HG03457 (cell line): ENCODE measurements at regions not wholly inside any gene's neighbourhood (a gene's known extent, or its start where the extent isn't known, plus 50 kb on each side); places are given as distances from the start of the nearest gene placed in this dataset.
"Not testable (repeated sequence)": the region's sequence is repeated elsewhere in the genome, so short reads cannot be mapped to it uniquely, and the experiment has no call there.

Experiments used
- ATAC-seq: cut with Tn5 transposase; IDR thresholded peaks from one replicate; pipeline ENCODE4 v1.9.1; 2021; ENCODE audit warnings: moderate number of reproducible peaks; ENCODE audit not compliant: unreplicated experiment

DNA sequence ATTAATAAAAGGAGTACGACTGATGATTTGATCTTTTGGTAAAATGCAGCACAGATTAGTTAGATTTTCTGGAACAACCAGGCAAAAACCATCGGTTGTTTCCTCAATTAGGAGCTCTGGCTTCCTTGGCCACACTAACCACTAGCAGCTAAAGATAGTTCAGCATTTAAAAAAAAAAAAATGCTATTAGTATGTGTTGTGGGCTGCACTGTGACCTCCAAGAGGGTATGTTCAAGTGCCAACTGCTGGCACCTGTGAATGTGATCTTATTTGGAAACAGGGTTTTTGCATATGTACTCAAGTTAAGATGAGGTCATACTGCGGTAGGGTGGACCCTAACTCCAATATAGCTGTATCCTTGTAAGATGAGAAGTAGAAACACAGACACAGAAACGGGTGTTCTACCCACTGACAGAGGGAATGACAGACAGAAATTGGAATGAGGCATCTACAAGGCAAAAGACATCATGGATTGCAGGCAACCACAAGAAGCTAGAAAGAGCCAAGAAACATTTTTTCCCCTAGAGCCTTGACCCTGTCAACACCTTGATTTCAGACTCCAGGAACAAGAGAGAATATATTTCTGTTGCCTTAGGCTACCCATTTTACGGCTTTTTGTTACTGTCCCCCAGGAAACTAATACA is 534.6 kb upstream of the ROBO2 start:
- no peak for ATAC-seq

DNA sequence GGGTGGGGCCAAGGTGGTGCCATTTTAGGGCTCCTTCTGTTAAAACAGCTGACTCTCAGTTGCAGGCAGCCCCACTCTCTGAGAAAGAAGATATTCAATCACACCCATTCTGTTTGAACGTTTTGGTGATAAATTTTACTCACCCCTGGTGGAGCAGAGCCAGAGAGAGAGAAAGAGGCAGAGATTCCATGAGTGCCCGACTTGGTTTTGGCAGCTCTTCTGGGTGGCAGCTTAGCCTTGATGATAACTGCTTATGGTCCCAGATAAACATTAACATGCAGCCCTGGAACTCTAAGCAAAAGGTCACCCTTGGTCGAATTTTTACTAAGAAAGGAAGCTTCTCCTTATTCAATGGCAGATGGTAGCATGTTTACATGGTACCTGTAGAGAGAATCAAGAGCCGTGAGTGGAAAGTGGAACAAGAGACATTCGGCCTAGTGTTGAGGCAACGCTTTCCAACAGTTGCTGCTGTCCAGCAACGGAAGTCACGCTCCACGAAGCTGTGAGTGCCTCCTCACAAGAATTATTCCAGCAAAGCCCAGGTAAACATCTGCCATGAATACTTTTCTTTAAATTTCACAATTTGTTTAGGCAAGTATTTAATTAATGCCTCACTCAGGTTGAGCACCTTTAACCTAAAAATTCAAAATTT is 530.6 kb upstream of the ROBO2 start:
- no peak for ATAC-seq

DNA sequence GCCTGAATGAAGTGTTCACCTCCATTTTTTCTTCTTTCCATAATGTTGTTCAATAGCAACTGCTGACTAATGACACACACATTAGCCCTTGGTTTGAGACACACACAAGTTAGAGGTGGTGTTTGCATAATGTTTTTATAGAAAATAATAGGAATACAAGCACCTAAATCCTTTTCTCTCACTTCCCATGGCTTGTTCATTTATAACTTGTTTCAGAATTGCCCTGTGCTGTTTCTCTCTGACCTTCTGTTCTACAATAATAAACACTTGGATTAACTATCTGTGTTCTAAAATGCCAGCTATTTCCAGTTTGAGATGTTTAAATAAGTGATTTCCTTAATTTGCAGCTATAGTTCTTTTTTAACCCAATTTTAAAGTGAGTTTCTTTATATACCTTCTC is 525.1 kb upstream of the ROBO2 start:
- ATAC-seq: no peak

DNA sequence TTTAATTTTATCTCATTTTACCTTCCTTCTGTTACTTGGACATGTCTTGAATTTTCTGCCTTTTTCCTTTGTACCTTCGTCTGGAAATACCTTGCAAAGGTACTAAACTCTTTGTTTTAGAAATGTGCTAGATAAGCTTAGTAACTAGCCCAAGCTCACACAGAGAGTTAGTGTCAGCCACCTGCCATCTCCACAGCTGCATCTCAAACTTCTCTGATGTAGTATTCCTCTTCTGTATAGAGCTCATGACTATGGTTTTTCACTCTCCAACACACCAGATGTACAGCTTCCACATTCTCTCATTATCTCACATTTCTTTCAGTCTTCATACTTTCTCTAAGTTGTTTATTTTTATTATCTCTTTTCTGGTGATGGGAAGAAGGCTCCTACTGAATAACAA is 516.6 kb upstream of the ROBO2 start:
- ATAC-seq: no peak

- ATAC-seq: no peak
Observed at GRCh38 chr3:76525726-76526125, 514.2 kb upstream of the ROBO2 start.

DNA sequence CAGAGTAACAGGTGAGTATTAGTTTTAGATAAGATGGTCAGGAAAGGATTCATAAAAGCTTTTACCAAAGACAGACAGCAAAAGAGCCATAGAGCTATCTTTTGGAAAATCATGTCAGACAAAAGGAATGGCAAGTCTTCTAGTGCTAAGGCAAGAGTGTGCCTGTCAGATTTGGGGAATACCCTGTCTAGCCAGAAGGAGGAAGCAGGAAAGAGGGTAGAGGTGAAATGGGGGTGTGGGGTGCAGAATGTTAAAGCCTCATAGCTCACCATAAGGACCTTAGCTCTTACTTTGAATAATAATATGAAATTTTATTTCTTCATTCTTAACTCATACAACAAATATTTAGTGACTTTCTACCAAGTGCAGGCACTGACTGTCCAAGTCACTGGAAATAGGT is 512.1 kb upstream of the ROBO2 start:
- no peak for ATAC-seq

GRCh38 chr3:76532158-76532822 is 507.6 kb upstream of the ROBO2 start:
- ATAC-seq: no peak

GRCh38 chr3:76533710-76534109 is 506.2 kb upstream of the ROBO2 start:
- not testable (repeated sequence) for ATAC-seq

DNA sequence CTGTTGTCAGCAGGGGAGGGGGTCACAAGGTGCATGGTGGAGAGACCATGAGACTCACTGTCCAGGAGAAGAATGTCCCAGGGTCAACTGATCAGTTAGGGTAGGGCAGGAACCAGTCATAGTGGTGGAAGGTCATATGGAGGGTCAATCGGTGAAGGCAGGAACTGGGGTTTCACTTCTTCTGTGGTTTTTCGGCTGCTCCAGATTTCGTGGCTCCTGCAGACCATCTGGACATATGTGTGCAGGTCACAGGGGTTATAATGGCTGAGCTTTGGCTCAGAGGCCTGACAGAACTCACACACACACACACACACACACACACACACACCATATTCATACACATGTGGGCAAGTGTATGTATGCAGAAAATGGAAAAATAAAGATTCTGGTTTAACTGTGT is 502.0 kb upstream of the ROBO2 start:
- not testable (repeated sequence) for ATAC-seq

DNA sequence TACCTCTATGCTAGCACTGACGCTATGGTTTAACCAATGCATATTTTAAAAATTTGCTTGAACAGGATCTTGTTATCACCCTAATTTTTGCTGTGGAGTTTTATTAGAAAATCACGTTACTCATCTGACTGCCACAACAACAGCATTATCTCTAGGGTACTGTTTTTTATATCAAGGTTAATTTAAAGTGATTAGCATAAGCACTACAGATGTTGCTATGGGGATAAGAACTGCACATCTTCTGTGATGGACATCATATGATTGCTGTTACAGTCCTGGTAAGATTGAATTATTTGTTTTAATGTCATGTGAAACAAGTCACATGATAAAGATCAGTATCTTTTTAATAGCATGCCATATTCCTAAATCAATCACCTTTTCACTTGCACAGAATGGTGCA is 492.2 kb upstream of the ROBO2 start:
- no peak for ATAC-seq

DNA sequence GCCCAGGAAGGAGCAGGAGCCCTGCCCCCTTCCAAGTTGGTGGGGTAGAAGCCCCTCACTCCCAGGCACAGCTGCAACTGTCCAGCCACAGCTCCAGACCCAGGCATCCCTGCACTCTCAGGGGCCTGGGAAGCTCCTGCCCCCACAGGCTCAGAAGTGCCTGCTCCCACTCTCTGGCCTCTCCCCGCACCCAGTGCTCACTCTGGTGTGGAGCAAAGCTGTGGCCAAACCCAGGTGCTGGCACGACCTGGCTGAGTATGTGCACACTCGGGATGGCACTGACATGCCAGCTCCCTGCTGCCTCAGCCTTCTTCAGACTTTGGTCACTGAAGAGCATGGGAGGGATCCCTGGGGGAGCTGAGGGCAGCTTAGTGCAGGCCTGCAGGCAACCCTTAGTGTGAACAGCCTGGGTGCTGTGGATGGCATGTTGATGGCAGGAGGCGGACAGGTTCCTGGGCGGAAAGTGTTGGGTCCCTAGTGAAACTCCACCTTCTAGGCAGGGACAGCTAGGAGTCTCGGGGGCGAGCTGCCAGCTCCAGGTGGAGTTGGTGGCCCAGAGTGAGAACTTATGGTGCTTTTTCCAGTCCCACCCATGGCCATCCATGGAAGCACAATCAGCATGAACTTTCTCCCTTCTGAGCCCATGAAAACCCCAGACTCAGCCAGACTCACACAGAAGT is 489.2 kb upstream of the ROBO2 start:
- ATAC-seq: no peak

GRCh38 chr3:76551739-76552138 is 488.2 kb upstream of the ROBO2 start:
- ATAC-seq: no peak

DNA sequence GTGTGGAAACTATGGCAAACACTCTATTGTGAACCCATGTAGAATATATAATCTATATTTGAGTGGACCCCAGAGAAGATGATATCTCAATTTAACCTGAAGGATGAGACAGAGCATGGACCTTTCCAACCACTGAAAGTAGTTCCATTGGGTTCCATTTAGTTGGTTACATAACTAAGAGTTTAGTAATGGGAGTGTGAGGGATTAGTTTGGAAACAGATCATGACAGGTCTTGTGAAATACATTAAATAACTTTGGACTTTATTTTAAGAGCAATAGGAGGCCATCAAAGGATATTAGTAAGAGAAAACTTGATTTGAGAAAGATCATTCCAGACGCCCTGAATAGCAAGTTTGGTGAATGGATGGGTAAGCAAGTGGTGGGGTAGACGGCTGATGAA is 487.2 kb upstream of the ROBO2 start:
- no peak for ATAC-seq

DNA sequence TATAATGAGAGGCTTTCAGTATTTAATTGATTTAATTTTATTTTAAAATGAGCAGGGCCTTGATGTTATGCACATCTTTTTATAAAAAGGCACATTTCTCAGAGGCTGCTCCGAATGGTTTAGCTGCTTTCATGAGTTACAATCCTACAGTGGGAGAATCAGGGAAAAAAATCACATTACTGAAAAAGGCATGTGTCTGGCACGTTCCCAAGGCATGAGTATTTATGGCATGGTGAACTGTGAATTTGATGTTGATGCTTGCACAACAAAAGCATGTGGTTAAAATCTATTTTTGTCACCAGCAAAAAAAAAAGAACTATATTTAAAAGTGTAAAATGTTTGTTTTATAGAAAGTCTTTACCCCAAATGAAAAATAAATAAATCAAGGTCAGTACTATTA is 485.2 kb upstream of the ROBO2 start:
- ATAC-seq: no peak

- no peak for ATAC-seq
Observed at GRCh38 chr3:76561494-76562236, 478.2 kb upstream of the ROBO2 start.

DNA sequence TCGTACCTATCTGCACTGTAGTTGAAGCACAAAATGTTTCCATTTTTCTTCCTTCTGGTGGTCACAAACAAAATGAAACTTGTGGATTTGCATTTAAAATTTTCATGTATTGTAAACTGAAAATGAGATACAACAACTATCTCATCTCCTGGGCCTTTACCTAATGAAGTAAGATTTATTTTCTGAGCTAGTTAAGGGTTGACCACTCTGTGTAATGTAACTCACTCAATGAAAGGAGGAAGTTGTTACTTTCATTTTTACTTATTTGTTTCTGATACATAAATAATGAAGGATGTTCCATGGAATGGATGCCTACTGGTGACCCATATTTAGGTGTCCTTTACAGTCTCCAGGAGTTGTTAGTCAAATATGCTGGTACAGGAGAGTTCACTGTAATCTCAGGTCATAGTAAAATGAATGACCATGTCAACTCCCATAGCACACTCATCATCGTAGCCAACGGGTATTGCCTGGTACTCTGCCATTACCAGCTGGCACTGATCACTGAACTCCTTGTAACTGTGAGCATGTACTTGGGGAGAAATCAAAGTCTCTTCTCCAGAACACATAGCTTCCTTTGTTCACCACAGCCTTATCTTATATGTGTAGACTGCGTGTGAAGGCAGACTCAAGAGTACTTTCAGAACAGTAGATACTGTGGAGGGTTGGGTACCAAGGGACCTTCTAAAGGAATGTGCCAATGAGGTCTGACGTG is 474.2 kb upstream of the ROBO2 start:
- ATAC-seq: no peak

- no peak for ATAC-seq
Observed at GRCh38 chr3:76566211-76566534, 473.7 kb upstream of the ROBO2 start.

GRCh38 chr3:76566904-76567303 is 473.0 kb upstream of the ROBO2 start:
- ATAC-seq: no peak

GRCh38 chr3:76570436-76571057 is 469.4 kb upstream of the ROBO2 start:
- ATAC-seq: no peak

GRCh38 chr3:76576201-76576600 is 463.7 kb upstream of the ROBO2 start:
- no peak for ATAC-seq
